GM12864 (cell line): ENCODE measurements at regions not wholly inside any gene's neighbourhood (a gene's known extent, or its start where the extent isn't known, plus 50 kb on each side); places are given as distances from the start of the nearest gene placed in this dataset.

Source experiments
- DNase-seq: peaks from one replicate; pipeline ENCODE4 v3.0.0-alpha.2; 2011; ENCODE audit warnings: low read depth
- H3K4me3 ChIP-seq: 2 replicates; pipeline ENCODE4 v1.5.1; 2011; ENCODE audit warnings: mild to moderate bottlenecking, low read depth, low read length, control low read depth
- CTCF ChIP-seq: IDR thresholded peaks from 2 replicates; pipeline ENCODE4 v1.5.1; 2011; ENCODE audit warnings: low read depth, mild to moderate bottlenecking, moderate library complexity, low read length, control low read depth, inconsistent platforms; ENCODE audit errors: missing control alignments

GRCh38 chr17:74113326-74113725, 90.2 kb upstream of the RPL38 start:
- no peak for DNase-seq
- no peak overlapping the region for H3K4me3 ChIP-seq
- no peak for TF ChIP-seq CTCF

GRCh38 chr17:74113952-74114351, 89.5 kb upstream of the RPL38 start:
- no peak for TF ChIP-seq CTCF
- no peak overlapping the region for H3K4me3 ChIP-seq
- no peak for DNase-seq

- H3K4me3 ChIP-seq, result no peak overlapping the region
- no peak for DNase-seq
- TF ChIP-seq CTCF, result no peak
Measured at GRCh38 chr17:74114881-74115470, 88.5 kb upstream of the RPL38 start.

- no peak for TF ChIP-seq CTCF
- no peak for DNase-seq
- no peak overlapping the region for H3K4me3 ChIP-seq
Measured at GRCh38 chr17:74115586-74115985, 87.9 kb upstream of the RPL38 start.

GRCh38 chr17:74116087-74116717, 87.3 kb upstream of the RPL38 start:
- DNase-seq, result no peak
- no peak for TF ChIP-seq CTCF
- no peak overlapping the region for H3K4me3 ChIP-seq

GRCh38 chr17:74117087-74117698, 86.3 kb upstream of the RPL38 start:
- no peak for TF ChIP-seq CTCF
- H3K4me3 ChIP-seq, result no peak overlapping the region
- DNase-seq, result no peak
